ENCODE measurements at regions not wholly inside any gene's neighbourhood (a gene's known extent, or its start where the extent isn't known, plus 50 kb on each side); places are given as distances from the start of the nearest gene placed in this dataset.
A peak's percentile ranks its signal among the peaks of the same experiment; 100 is the strongest.

DNA sequence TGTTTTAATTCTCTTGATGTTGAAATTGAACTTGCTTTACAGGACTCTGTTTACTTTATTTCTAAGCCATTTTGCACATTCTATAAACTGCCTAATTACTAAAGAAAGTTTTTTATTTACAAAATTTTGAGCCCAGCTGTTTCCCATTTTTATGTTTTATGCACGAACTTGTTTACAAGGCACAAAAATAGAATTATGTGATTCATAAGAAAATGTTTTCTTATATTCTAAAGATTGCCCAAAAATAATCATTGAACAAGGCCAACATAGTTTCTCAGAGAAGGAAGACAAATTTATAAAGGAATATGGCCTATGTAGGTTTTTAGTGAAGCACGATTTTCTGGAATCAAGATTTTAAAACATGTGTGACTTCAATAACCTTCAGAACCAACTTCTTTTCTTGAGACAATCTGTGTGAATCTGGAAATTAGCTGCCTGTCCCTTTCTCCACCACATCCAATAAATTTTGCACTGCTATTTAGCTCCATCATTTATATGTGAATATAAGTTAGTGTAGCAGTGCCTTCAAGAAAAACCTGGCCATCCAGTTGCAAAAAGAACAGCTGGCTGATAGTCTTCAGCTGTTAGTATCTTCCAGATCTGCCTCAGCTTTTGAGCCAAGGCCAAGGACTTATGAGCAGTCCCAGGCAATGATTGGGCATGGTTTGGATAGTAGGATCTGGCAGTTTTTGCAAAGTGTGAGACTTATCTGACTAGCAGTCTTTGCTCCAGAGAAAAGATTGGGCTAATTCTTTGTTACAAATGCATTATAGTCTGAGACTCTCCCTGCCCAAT is 253.2 kb upstream of the COL3A1 start:
- H3K9ac ChIP-seq (ENCODE audit: low read length): no peak overlapping the region
- H3K4me3 ChIP-seq (ENCODE audit: low read length): no peak overlapping the region
- no peaks in the 10 kb centered on the region for H3K4me1 ChIP-seq (ENCODE audit: control insufficient read depth, insufficient read depth, low read length)
- no peaks in the 10 kb centered on the region for H3K27me3 ChIP-seq (replicated peaks; ENCODE audit: control insufficient read depth, insufficient read depth, low read length)
- H3K9me3 ChIP-seq (ENCODE audit: control insufficient read depth, low read length): no peaks in the 10 kb centered on the region
- H3K36me3 ChIP-seq (ENCODE audit: control insufficient read depth, insufficient read depth, low read length, severe bottlenecking): no peaks in the 10 kb centered on the region
- peak; percentile 30 for DNase-seq (ENCODE audit: low read depth)

- DNase-seq (ENCODE audit: low read depth): no peak
- Histone ChIP-seq H3K4me3 (ENCODE audit: low read length) (no peak overlapping the region), H3K27me3 (replicated peaks; ENCODE audit: control insufficient read depth, insufficient read depth, low read length) (no peaks in the 10 kb centered on the region), H3K4me1 (ENCODE audit: control insufficient read depth, insufficient read depth, low read length) (no peaks in the 10 kb centered on the region), H3K9me3 (ENCODE audit: control insufficient read depth, low read length) (no peaks in the 10 kb centered on the region), H3K36me3 (ENCODE audit: control insufficient read depth, insufficient read depth, low read length, severe bottlenecking) (no peaks in the 10 kb centered on the region), H3K9ac (ENCODE audit: low read length) (no peak overlapping the region)
These were observed 252.4 kb upstream of the COL3A1 start for GRCh38 chr2:188721784-188722183.

- Histone ChIP-seq H3K4me1 (ENCODE audit: control insufficient read depth, insufficient read depth, low read length) (no peaks in the 10 kb centered on the region), H3K36me3 (ENCODE audit: control insufficient read depth, insufficient read depth, low read length, severe bottlenecking) (no peaks in the 10 kb centered on the region), H3K27me3 (replicated peaks; ENCODE audit: control insufficient read depth, insufficient read depth, low read length) (no peaks in the 10 kb centered on the region), H3K9me3 (ENCODE audit: control insufficient read depth, low read length) (no peaks in the 10 kb centered on the region), H3K9ac (ENCODE audit: low read length) (no peak overlapping the region), H3K4me3 (ENCODE audit: low read length) (no peak overlapping the region)
- DNase-seq (ENCODE audit: low read depth): peak; percentile 65
These were observed 248.3 kb upstream of the COL3A1 start for GRCh38 chr2:188725746-188726360.

- no peak overlapping the region for H3K4me3 ChIP-seq (ENCODE audit: low read length)
- H3K4me1 ChIP-seq (ENCODE audit: control insufficient read depth, insufficient read depth, low read length): no peaks in the 10 kb centered on the region
- H3K36me3 ChIP-seq (ENCODE audit: control insufficient read depth, insufficient read depth, low read length, severe bottlenecking): no peaks in the 10 kb centered on the region
- no peak for DNase-seq (ENCODE audit: low read depth)
- H3K9me3 ChIP-seq (ENCODE audit: control insufficient read depth, low read length): no peaks in the 10 kb centered on the region
- H3K9ac ChIP-seq (ENCODE audit: low read length): no peak overlapping the region
- H3K27me3 ChIP-seq (replicated peaks; ENCODE audit: control insufficient read depth, insufficient read depth, low read length): no peaks in the 10 kb centered on the region
These were observed 247.4 kb upstream of the COL3A1 start for GRCh38 chr2:188726626-188727247.

DNA sequence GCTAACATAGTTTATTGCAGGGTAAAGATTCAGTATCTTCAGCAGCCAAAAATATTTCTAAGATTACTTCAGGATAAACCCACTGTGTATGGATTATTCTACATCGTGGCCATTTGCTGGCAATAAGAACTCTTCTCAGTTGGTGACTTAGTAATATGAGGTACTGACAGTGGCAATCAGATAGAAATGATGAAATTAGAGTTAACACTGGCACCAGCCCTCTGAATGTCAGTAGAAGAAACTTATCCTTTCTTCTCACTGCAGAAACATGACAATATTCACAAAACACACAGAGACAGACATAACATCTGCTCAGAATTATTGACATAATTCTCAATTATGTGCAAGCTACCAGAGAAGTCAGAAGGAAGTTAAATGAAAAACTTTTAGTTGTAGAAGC is 246.3 kb upstream of the COL3A1 start:
- Histone ChIP-seq H3K27me3 (replicated peaks; ENCODE audit: control insufficient read depth, insufficient read depth, low read length) (no peaks in the 10 kb centered on the region), H3K4me3 (ENCODE audit: low read length) (no peak overlapping the region), H3K4me1 (ENCODE audit: control insufficient read depth, insufficient read depth, low read length) (no peaks in the 10 kb centered on the region), H3K9ac (ENCODE audit: low read length) (no peak overlapping the region), H3K9me3 (ENCODE audit: control insufficient read depth, low read length) (no peaks in the 10 kb centered on the region), H3K36me3 (ENCODE audit: control insufficient read depth, insufficient read depth, low read length, severe bottlenecking) (no peaks in the 10 kb centered on the region)
- peak; percentile 32 for DNase-seq (ENCODE audit: low read depth)

GRCh38 chr2:188734691-188735090 is 239.5 kb upstream of the COL3A1 start:
- Histone ChIP-seq H3K4me3 (ENCODE audit: low read length) (no peak overlapping the region), H3K4me1 (ENCODE audit: control insufficient read depth, insufficient read depth, low read length) (no peaks in the 10 kb centered on the region), H3K27me3 (replicated peaks; ENCODE audit: control insufficient read depth, insufficient read depth, low read length) (no peaks in the 10 kb centered on the region), H3K9ac (ENCODE audit: low read length) (no peak overlapping the region), H3K36me3 (ENCODE audit: control insufficient read depth, insufficient read depth, low read length, severe bottlenecking) (no peaks in the 10 kb centered on the region), H3K9me3 (ENCODE audit: control insufficient read depth, low read length) (no peaks in the 10 kb centered on the region)
- DNase-seq (ENCODE audit: low read depth): no peak

DNA sequence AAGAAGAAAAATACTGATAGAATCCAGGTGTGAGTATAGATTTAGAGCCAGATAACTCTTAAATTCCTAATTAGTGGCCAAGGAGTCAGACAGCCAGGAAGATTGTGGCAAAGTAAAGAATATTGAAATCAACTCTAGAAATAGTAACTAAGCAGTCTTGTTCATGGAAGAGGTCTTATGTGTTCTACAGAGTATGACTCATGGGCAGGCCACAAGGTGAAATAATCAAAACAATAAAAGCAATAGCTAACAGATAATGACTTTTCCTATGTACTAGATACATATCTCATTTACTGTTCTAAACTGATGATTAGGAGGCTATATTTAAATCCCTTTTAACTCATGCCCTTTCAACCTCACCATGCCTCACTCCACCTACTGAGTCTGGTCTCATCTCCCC is 227.4 kb upstream of the COL3A1 start:
- H3K27me3 ChIP-seq (replicated peaks; ENCODE audit: control insufficient read depth, insufficient read depth, low read length): no peaks in the 10 kb centered on the region
- peak; percentile 7 for DNase-seq (ENCODE audit: low read depth)
- no peak overlapping the region for H3K9ac ChIP-seq (ENCODE audit: low read length)
- no peak overlapping the region for H3K4me3 ChIP-seq (ENCODE audit: low read length)
- H3K36me3 ChIP-seq (ENCODE audit: control insufficient read depth, insufficient read depth, low read length, severe bottlenecking): no peaks in the 10 kb centered on the region
- H3K9me3 ChIP-seq (ENCODE audit: control insufficient read depth, low read length): no peaks in the 10 kb centered on the region
- no peaks in the 10 kb centered on the region for H3K4me1 ChIP-seq (ENCODE audit: control insufficient read depth, insufficient read depth, low read length)

DNA sequence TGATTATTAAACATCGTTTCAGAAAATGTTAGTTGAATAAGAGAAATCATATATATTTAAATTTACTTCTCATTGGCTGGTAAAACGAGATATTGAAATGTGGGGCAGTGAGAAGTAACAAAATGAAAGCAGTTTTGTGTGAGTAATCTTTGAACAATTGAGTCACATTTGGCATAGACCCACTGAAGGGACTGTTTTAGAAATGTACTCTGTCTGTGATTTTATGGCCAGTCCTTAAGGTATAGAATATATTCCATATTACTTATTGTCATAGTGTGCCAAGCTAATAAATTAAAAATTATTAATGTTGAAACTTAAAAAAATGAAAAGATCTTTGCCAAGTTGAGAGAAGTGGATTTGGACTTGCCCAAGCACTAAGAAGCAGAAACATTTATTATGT is 222.4 kb upstream of the COL3A1 start:
- DNase-seq (ENCODE audit: low read depth): no peak
- H3K4me3 ChIP-seq (ENCODE audit: low read length): peak overlapping the region; percentile 66

DNA sequence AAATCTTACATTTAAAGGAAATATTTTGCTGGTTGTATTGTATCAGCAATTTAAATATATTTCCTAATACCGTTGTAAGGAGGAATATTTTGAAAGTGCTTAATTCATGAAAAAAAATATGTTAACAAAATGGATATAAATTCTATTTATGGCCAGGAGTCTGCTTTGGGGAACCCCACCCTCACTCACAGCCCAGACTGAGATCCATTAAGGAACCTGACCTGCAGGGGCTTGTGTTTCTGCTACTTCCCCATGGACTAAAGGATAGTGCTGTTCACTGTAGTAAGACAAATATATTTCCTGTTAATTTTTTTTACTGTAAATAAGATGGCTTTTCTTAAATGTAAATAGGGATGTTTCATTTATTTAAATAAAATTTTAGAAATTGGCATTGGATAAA is 221.9 kb upstream of the COL3A1 start:
- H3K4me1 ChIP-seq (ENCODE audit: control insufficient read depth, insufficient read depth, low read length): peaks cover 3% of the 10 kb centered on the region
- peak overlapping the region; percentile 66 for H3K4me3 ChIP-seq (ENCODE audit: low read length)
- H3K36me3 ChIP-seq (ENCODE audit: control insufficient read depth, insufficient read depth, low read length, severe bottlenecking): no peaks in the 10 kb centered on the region
- no peaks in the 10 kb centered on the region for H3K27me3 ChIP-seq (replicated peaks; ENCODE audit: control insufficient read depth, insufficient read depth, low read length)
- H3K9ac ChIP-seq (ENCODE audit: low read length): no peak overlapping the region
- H3K9me3 ChIP-seq (ENCODE audit: control insufficient read depth, low read length): peaks cover 24% of the 10 kb centered on the region
- no peak for DNase-seq (ENCODE audit: low read depth)

More for the DNA sequence above, 222.4 kb upstream of the COL3A1 start:
- peaks cover 3% of the 10 kb centered on the region for H3K4me1 ChIP-seq (ENCODE audit: control insufficient read depth, insufficient read depth, low read length)
- H3K9me3 ChIP-seq (ENCODE audit: control insufficient read depth, low read length): peaks cover 19% of the 10 kb centered on the region
- H3K27me3 ChIP-seq (replicated peaks; ENCODE audit: control insufficient read depth, insufficient read depth, low read length): no peaks in the 10 kb centered on the region
- no peaks in the 10 kb centered on the region for H3K36me3 ChIP-seq (ENCODE audit: control insufficient read depth, insufficient read depth, low read length, severe bottlenecking)
- H3K9ac ChIP-seq (ENCODE audit: low read length): peak overlapping the region; percentile 55

- Histone ChIP-seq H3K9ac (ENCODE audit: low read length) (no peak overlapping the region), H3K9me3 (ENCODE audit: control insufficient read depth, low read length) (peaks cover 17% of the 10 kb centered on the region), H3K36me3 (ENCODE audit: control insufficient read depth, insufficient read depth, low read length, severe bottlenecking) (no peaks in the 10 kb centered on the region), H3K27me3 (replicated peaks; ENCODE audit: control insufficient read depth, insufficient read depth, low read length) (no peaks in the 10 kb centered on the region), H3K4me1 (ENCODE audit: control insufficient read depth, insufficient read depth, low read length) (peaks cover 14% of the 10 kb centered on the region), H3K4me3 (ENCODE audit: low read length) (no peak overlapping the region)
- DNase-seq (ENCODE audit: low read depth): no peak
These were observed 212.0 kb upstream of the COL3A1 start for GRCh38 chr2:188762151-188762550.
